T-helper 1 cell treated with Interleukin-12 subunit alpha and Interleukin-12 subunit beta and Interleukin-4 antibody, amounts not matched to agents 30 μg/mL and 1 μg/mL, for 36 hours (primary cell): ENCODE measurements at regions not wholly inside any gene's neighbourhood (a gene's known extent, or its start where the extent isn't known, plus 50 kb on each side); places are given as distances from the start of the nearest gene placed in this dataset.
"Not testable (repeated sequence)": the region's sequence is repeated elsewhere in the genome, so short reads cannot be mapped to it uniquely, and the experiment has no call there.

Experiments used
- H3K27ac Mint-ChIP-seq: one replicate; pipeline ENCODE4 v1.8.0; 2021; ENCODE audit warnings: mild to moderate bottlenecking, mixed read lengths
- H3K27me3 Mint-ChIP-seq: one replicate; pipeline ENCODE4 v1.8.0; 2021; ENCODE audit warnings: low read depth, mixed read lengths
- H3K36me3 Mint-ChIP-seq: one replicate; pipeline ENCODE4 v1.8.0; 2021; ENCODE audit warnings: low read depth, mixed read lengths
- H3K4me1 Mint-ChIP-seq: one replicate; pipeline ENCODE4 v1.8.0; 2021; ENCODE audit warnings: low read depth, mixed read lengths
- H3K4me3 Mint-ChIP-seq: one replicate; pipeline ENCODE4 v1.8.0; 2021; ENCODE audit warnings: mild to moderate bottlenecking, moderate library complexity, mixed read lengths
- H3K9me3 Mint-ChIP-seq: one replicate; pipeline ENCODE4 v1.8.0; 2021; ENCODE audit warnings: mixed read lengths

DNA sequence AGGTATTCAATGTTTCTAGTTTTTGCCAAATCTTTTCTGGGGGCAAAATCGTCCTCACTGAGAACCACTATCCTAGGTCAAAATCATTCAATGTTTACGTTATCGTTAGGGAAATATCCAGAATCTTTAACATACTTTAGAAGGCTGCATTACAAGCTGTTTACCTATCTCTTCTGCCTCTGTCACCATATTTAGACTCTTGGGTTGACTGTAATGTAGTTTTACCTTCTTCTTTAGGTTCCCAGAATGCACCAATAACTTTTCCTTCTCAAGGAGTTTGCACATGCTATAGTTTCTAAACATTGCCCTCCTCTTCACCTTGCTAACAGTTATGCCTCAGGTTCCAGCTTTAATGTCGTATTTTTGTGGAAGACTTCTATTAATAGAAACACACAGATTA, 1185.5 kb upstream of the ADGRB3 start:
- Mint-ChIP-seq H3K9me3 (peaks cover 12% of the 10 kb centered on the region), H3K27ac (no peak overlapping the region), H3K27me3 (no peaks in the 10 kb centered on the region), H3K36me3 (no peaks in the 10 kb centered on the region), H3K4me1 (no peaks in the 10 kb centered on the region), H3K4me3 (no peak overlapping the region)

DNA sequence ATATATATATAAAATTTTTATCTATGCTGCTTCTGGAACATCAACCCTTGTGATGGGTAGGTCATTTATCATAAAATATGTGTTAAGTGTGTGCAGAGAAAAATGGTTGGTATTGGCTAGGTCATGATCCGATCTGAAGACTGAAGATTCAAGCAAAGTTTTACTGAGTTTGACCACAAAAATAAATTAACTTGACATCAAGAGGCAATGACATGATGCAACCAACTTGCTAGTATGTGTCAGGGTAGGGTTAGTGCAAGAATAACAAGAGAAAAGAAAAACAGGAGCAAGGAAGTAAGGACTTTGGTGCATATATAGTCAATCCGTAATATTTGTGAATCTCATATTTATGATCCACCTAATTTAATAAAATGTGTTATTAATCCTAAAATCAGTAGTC, 1202.0 kb upstream of the ADGRB3 start:
- Mint-ChIP-seq H3K36me3 (no peaks in the 10 kb centered on the region), H3K27ac (no peak overlapping the region), H3K4me3 (no peak overlapping the region), H3K4me1 (no peaks in the 10 kb centered on the region), H3K27me3 (no peaks in the 10 kb centered on the region), H3K9me3 (peaks cover 4% of the 10 kb centered on the region)

DNA sequence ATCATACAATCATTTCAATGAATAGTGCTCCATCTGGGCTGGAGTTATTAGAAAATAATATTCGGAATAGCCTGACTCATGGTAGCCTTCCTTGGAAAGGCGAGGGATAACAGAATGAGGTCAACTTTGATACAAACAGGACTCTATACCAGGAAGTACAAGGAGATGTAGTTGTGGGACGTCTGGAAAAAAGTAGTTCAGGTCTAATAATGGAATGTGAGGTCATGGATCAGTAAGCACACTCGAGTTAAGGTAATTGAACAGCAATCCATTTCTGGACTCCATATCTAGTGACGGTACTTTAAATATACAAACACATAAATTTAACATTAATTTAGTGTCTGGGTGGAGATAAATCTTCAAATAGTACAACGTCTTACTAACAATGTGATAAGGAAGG, 1204.0 kb upstream of the ADGRB3 start:
- H3K4me1 Mint-ChIP-seq, result no peaks in the 10 kb centered on the region
- H3K36me3 Mint-ChIP-seq, result no peaks in the 10 kb centered on the region
- H3K27ac Mint-ChIP-seq, result no peak overlapping the region
- no peak overlapping the region for H3K4me3 Mint-ChIP-seq
- no peaks in the 10 kb centered on the region for H3K27me3 Mint-ChIP-seq
- peaks cover 13% of the 10 kb centered on the region for H3K9me3 Mint-ChIP-seq

DNA sequence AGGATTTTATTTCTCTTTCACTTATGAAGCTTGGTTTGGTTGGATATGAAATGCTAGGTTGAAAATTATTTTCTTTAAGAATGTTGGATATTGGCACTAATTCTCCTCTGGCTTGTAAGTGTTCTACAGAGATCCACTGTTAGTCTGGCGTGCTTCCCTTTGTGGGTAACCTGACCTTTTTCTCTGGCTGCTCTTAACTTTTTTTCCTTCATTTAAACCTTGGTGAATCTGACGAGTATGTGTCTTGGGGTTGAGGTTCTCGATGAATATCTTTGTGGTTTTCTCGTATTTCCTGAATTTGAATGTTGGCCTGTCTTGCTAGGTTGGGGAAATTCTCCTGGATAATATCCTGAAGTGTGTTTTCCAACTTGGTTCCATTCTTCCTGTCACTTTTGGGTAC, 1208.4 kb upstream of the ADGRB3 start:
- H3K27me3 Mint-ChIP-seq, H3K4me3 Mint-ChIP-seq, H3K36me3 Mint-ChIP-seq, H3K27ac Mint-ChIP-seq, H3K4me1 Mint-ChIP-seq: not testable (repeated sequence)
- peaks cover 21% of the 10 kb centered on the region for H3K9me3 Mint-ChIP-seq

DNA sequence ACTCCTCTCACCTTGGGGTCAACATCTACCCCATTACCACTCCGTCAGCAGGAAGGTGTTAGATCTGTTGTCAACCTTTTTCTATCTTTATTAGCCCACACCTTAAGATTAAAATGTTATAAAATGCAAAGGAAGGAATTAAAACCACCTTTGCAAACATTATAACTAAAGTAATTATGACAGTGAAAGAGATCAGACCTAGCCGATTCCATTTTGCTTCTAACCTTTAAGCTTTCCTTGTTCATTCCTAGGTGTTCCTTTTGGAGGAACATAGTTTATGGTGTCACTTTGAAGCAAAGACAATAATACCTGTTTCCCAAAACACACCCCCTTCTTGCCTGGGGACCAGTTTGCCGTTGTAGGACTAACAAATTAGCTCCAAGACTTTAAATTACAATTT, 1223.0 kb upstream of the ADGRB3 start:
- Mint-ChIP-seq H3K27me3 (no peaks in the 10 kb centered on the region), H3K4me1 (no peaks in the 10 kb centered on the region), H3K9me3 (no peaks in the 10 kb centered on the region), H3K36me3 (no peaks in the 10 kb centered on the region), H3K4me3 (no peak overlapping the region), H3K27ac (no peak overlapping the region)

DNA sequence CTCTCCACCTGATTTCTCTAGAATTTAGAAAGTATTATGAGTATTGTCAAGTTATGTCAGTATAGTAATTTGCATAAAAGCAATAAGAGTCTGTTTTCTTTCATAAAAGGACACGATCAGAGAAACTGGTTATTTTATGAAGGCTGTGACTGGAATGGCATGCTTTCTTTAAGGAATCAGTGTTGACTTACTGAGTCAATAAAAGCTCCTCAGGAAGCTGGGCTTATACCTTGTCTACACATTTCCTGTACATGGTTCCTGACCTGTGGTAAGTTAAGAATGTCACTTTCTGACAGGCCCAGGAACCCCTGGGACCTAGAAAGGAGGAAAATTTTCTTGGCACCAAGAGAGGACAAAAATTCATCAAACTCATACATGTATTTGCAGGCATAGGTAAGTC, 1224.0 kb upstream of the ADGRB3 start:
- no peak overlapping the region for H3K4me3 Mint-ChIP-seq
- H3K27ac Mint-ChIP-seq, result no peak overlapping the region
- no peaks in the 10 kb centered on the region for H3K36me3 Mint-ChIP-seq
- no peaks in the 10 kb centered on the region for H3K27me3 Mint-ChIP-seq
- H3K4me1 Mint-ChIP-seq, result no peaks in the 10 kb centered on the region
- no peaks in the 10 kb centered on the region for H3K9me3 Mint-ChIP-seq

DNA sequence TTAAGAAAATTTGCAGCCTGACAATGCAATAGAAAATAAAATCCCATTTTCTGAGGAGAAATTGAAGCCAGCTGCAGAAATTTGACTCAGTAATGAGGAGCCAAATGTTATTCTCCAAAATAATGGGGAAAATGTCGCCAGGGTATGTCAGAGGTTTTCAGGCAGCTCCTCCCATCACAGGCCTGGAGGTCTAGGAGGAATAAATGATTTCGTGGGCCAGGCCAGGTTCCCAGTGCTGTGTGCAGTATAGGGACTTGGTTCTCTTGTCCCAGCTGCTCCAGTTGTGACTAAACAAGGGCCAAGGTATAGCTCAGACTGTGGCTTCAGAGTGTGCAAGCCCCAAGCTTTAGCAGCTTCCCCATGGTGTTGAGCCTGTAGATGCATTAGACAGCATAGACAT, 1240.8 kb upstream of the ADGRB3 start:
- Mint-ChIP-seq H3K9me3 (peaks cover 7% of the 10 kb centered on the region), H3K27me3 (no peaks in the 10 kb centered on the region), H3K36me3 (no peaks in the 10 kb centered on the region), H3K4me3 (no peak overlapping the region), H3K27ac (no peak overlapping the region), H3K4me1 (no peaks in the 10 kb centered on the region)

DNA sequence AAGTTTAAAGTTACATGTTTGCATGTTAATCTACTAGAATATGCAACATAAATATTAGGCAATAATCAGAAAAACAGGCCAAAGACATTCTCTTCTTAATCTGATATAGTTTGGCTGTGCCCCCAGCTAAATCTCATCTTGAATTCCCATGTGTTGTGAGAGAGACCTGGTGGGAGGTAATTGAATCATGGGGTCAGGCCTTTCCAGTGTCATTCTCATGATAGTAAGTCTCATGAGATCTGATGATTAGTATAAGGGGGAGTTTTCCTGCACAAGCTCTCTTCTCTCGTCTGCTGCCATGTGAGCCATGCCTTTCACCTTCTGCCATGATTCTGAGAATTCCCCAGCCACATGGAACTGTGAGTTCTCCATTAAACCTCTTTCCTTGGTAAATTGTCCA, 1241.7 kb upstream of the ADGRB3 start:
- H3K4me1 Mint-ChIP-seq, result no peaks in the 10 kb centered on the region
- H3K36me3 Mint-ChIP-seq, result no peaks in the 10 kb centered on the region
- no peak overlapping the region for H3K27ac Mint-ChIP-seq

DNA sequence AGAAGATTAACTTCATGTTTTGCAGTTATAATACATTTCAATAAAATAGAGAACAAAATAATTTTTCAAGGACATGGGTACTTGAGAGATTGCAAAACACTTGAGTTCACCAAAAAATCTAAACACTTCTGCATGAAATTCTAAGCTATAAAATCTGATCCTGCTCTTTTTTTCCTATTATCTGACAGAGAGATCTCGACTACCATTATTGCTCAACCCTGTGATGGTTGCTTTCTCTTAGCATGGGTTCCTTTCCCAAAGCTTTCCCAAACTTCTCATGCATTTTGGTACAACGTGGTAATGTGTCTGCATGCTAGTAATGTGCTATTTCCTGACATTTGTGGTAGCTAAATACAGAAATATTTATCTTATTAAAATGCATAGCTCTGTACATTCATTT, 1243.1 kb upstream of the ADGRB3 start:
- Mint-ChIP-seq H3K36me3 (no peaks in the 10 kb centered on the region), H3K27me3 (no peaks in the 10 kb centered on the region), H3K27ac (no peak overlapping the region), H3K9me3 (peaks cover 7% of the 10 kb centered on the region), H3K4me1 (no peaks in the 10 kb centered on the region), H3K4me3 (no peak overlapping the region)

More for the DNA sequence above, 1241.7 kb upstream of the ADGRB3 start:
- Mint-ChIP-seq H3K4me3 (no peak overlapping the region), H3K27me3 (no peaks in the 10 kb centered on the region), H3K9me3 (peaks cover 7% of the 10 kb centered on the region)

DNA sequence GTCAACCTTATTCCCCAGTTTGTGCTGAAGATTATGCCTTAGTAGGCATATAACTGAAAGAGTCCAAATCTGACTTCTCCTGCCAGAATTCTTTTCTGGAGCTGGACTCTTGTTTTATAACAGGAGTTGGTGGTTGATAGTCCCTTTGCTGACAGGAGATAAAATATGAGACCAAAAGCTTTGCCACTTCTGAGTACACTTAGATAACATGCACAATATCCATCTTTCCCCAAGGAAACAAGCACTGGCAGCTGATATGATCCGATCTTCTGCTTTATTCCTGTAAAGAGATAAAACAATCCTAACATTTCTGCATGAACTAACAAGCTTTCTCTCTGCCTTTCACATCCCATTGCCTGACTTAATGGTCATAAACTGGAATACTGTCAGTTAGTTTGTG, 1265.4 kb upstream of the ADGRB3 start:
- no peak overlapping the region for H3K27ac Mint-ChIP-seq
- H3K9me3 Mint-ChIP-seq, result no peaks in the 10 kb centered on the region
- H3K27me3 Mint-ChIP-seq, result no peaks in the 10 kb centered on the region
- H3K36me3 Mint-ChIP-seq, result no peaks in the 10 kb centered on the region
- H3K4me3 Mint-ChIP-seq, result no peak overlapping the region
- H3K4me1 Mint-ChIP-seq, result no peaks in the 10 kb centered on the region

DNA sequence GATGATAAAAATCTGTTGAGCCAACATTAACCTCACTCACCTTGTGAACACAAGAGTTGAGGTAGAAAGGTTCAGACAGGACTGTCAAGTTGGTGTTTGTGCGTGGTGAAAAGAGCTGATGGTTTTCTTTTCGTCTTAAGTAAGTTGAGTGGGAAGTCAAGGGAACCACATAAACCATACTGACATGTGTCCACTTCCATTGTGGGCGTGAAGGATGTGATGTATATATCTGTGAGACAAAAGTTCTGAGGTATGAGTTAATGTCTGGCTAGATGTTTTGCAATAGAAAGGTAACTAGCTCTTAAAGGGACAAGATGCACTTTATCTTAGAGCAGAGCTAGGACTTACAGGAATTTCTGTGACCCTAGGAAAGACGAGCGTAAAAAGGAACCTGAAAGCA, 1272.1 kb upstream of the ADGRB3 start:
- H3K36me3 Mint-ChIP-seq, result no peaks in the 10 kb centered on the region
- no peak overlapping the region for H3K4me3 Mint-ChIP-seq
- no peak overlapping the region for H3K27ac Mint-ChIP-seq
- peaks cover 3% of the 10 kb centered on the region for H3K4me1 Mint-ChIP-seq
- H3K27me3 Mint-ChIP-seq, result no peaks in the 10 kb centered on the region
- H3K9me3 Mint-ChIP-seq, result no peaks in the 10 kb centered on the region

DNA sequence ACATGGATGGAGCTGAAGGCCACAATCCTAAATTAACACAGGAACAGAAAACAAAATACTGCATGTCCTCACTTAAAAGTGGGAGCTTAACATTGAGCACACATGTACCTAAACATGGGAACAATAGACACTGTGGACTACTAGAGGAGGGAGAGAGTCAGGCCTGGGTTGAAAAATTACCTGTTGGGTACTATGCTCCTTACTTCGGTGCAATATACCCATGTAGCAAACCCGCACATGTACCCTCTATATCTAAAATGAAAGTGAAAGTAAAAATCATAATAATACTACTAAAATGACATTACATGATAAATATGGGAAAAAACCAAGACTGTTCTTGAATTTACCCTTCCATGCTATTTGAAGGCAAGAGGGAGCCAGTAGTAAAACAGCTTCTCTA, 1273.8 kb upstream of the ADGRB3 start:
- H3K27ac Mint-ChIP-seq, result no peak overlapping the region

DNA sequence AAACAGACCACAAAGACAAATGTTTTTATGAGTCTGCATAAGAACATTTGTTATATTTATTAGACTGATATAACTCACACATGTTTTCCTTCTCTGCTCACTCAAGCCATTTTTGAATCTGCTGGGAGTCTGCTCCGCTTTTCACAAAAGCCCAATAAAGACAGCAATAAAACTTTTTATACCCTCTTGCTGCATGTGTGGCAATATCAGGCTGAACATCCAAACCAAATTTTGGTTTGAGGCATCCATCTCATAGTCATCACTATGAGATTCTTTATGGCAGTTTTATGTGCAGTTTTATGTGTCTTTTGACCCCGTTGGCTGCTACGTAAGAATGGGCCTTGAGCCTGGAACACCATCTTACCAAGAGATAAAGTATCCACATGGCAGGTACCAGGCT, 1276.8 kb upstream of the ADGRB3 start:
- no peak overlapping the region for H3K4me3 Mint-ChIP-seq
- H3K9me3 Mint-ChIP-seq, result no peaks in the 10 kb centered on the region
- no peak overlapping the region for H3K27ac Mint-ChIP-seq
- no peaks in the 10 kb centered on the region for H3K27me3 Mint-ChIP-seq
- peaks cover 3% of the 10 kb centered on the region for H3K4me1 Mint-ChIP-seq
- no peaks in the 10 kb centered on the region for H3K36me3 Mint-ChIP-seq

More for the DNA sequence above, 1273.8 kb upstream of the ADGRB3 start:
- H3K36me3 Mint-ChIP-seq, result no peaks in the 10 kb centered on the region
- H3K9me3 Mint-ChIP-seq, result no peaks in the 10 kb centered on the region
- no peaks in the 10 kb centered on the region for H3K27me3 Mint-ChIP-seq
- peaks cover 3% of the 10 kb centered on the region for H3K4me1 Mint-ChIP-seq
- no peak overlapping the region for H3K4me3 Mint-ChIP-seq

DNA sequence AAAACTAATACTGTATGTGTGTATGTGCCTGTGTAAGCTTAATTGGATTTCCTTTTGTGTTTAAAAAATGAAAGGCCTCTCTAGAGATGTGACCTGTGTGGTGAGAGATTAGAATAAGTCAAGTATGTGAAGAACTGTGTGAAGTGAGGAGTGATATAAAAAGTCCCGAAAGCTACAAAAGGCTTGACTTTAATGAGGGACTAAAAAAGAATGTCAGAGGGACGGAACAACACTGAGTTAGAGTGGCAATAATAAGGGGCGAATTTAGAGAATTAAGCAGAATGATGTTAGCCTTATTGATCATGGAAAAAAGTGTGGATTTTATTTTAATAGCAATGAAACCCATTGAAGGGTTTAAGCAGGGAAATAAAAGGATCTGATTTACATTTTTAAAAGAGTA, 1281.2 kb upstream of the ADGRB3 start:
- H3K27me3 Mint-ChIP-seq, result no peaks in the 10 kb centered on the region
- no peak overlapping the region for H3K27ac Mint-ChIP-seq
- H3K9me3 Mint-ChIP-seq, result no peaks in the 10 kb centered on the region
- H3K4me3 Mint-ChIP-seq, result no peak overlapping the region
- no peaks in the 10 kb centered on the region for H3K36me3 Mint-ChIP-seq
- H3K4me1 Mint-ChIP-seq, result no peaks in the 10 kb centered on the region

DNA sequence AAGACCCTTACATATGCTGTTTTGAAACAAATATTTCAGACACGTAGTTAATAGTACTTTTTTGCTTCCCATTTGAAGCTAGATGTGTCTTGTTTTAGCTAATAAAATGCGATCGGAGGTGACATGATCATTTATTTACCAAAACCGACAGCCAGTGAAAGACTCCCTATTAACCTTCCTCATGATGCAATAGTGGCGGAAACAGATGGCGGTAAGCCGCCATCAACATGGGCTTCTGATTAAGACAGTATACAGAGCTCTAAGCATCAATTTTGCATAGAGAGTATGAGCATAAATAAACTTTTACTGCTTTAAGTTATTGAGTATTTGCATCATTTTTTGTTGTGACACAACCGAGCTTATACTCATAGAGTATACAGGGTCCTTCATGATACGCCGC, 1282.4 kb upstream of the ADGRB3 start:
- no peaks in the 10 kb centered on the region for H3K9me3 Mint-ChIP-seq
- H3K27ac Mint-ChIP-seq, result no peak overlapping the region
- H3K4me1 Mint-ChIP-seq, result no peaks in the 10 kb centered on the region
- H3K36me3 Mint-ChIP-seq, result no peaks in the 10 kb centered on the region
- no peak overlapping the region for H3K4me3 Mint-ChIP-seq
- no peaks in the 10 kb centered on the region for H3K27me3 Mint-ChIP-seq

DNA sequence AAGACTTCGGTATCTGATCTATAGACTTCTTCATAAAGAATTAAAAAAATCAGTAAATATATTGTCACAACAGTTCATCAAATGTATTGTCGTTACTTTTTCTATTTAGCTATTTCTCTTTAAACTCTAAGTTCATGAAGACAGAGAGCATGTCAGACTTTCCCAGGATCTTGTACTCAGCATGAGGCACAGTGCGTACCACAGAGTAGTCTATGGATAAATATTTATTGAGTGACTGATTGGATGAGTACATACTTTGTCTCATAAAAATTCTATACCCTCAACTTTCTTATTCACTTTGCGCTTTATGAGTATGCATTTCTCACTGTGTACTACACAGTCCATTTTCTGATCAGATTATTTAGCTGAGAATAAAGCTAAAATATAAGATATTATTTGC, 1284.4 kb upstream of the ADGRB3 start:
- Mint-ChIP-seq H3K27ac (no peak overlapping the region), H3K4me1 (no peaks in the 10 kb centered on the region), H3K27me3 (no peaks in the 10 kb centered on the region), H3K9me3 (peaks cover 2% of the 10 kb centered on the region), H3K36me3 (no peaks in the 10 kb centered on the region), H3K4me3 (no peak overlapping the region)
